ENCODE measurements at regions not wholly inside any gene's neighbourhood (a gene's known extent, or its start where the extent isn't known, plus 50 kb on each side); places are given as distances from the start of the nearest gene placed in this dataset.

GRCh38 chr4:180394312-180394711 is 1848.9 kb upstream of the TENM3 start:
- no peak overlapping the region for H2AFZ ChIP-seq (ENCODE audit: low read depth, low read length)
- no CpG with 5 or more reads among the region's 2 CpGs for WGBS

GRCh38 chr4:180394730-180395129 is 1848.5 kb upstream of the TENM3 start:
- Histone ChIP-seq H2BK12ac (ENCODE audit: low read length in 2 of 2) (no peak overlapping the region), H4K8ac (ENCODE audit: low read length) (no peak overlapping the region), H3K4me1 (ENCODE audit: control insufficient read depth, insufficient read depth, low read depth, low read length) (no peaks in the 10 kb centered on the region), H2BK5ac (ENCODE audit: low read depth, low read length, poor library complexity, severe bottlenecking) (no peak overlapping the region), H3K4me2 (ENCODE audit: low read length, poor library complexity, severe bottlenecking) (no peak overlapping the region), H3K9ac (ENCODE audit: low read length) (no peak overlapping the region), H2AFZ (ENCODE audit: low read depth, low read length) (no peak overlapping the region), H3K14ac (ENCODE audit: low read length in 2 of 2) (no peak overlapping the region), H4K91ac (ENCODE audit: low read length) (no peak overlapping the region), H3K79me1 (replicated peaks; ENCODE audit: low read length, poor library complexity, severe bottlenecking) (no peaks in the 10 kb centered on the region), H2AK5ac (ENCODE audit: low read length, severe bottlenecking) (no peak overlapping the region), H3K23ac (ENCODE audit: low read length in 2 of 2) (no peak overlapping the region), H3K27me3 (ENCODE audit: control insufficient read depth in 1 of 2, insufficient read depth in 1 of 2, low read length in 2 of 2) (no peaks in the 10 kb centered on the region), H3K4me3 (ENCODE audit: insufficient read depth in 1 of 2, low read depth in 1 of 2, low read length in 2 of 2) (no peak overlapping the region), H3K18ac (ENCODE audit: low read depth in 1 of 2, low read length in 2 of 2) (no peak overlapping the region), H3K4ac (ENCODE audit: low read depth in 1 of 2, low read length in 2 of 2) (no peak overlapping the region), H3K27ac (ENCODE audit: low read length, poor library complexity, severe bottlenecking) (no peak overlapping the region), H2BK120ac (ENCODE audit: low read depth, low read length) (no peak overlapping the region), H2BK15ac (ENCODE audit: low read depth, poor library complexity, severe bottlenecking) (no peak overlapping the region), H3K9me3 (ENCODE audit: control insufficient read depth, low read length) (no peaks in the 10 kb centered on the region), H3K36me3 (ENCODE audit: control insufficient read depth in 1 of 2, insufficient read depth in 2 of 2, low read depth in 1 of 2, low read length in 2 of 2) (no peaks in the 10 kb centered on the region)
- 72% methylated on average over 3 of the region's 3 CpGs for WGBS
- no peak for DNase-seq

More at GRCh38 chr4:180394312-180394711, 1848.9 kb upstream of the TENM3 start:
- Histone ChIP-seq H3K4me1 (ENCODE audit: control insufficient read depth, insufficient read depth, low read depth, low read length) (no peaks in the 10 kb centered on the region), H3K4me3 (ENCODE audit: insufficient read depth in 1 of 2, low read depth in 1 of 2, low read length in 2 of 2) (no peak overlapping the region), H4K91ac (ENCODE audit: low read length) (no peak overlapping the region), H2BK12ac (ENCODE audit: low read length in 2 of 2) (no peak overlapping the region), H3K4me2 (ENCODE audit: low read length, poor library complexity, severe bottlenecking) (no peak overlapping the region), H2BK15ac (ENCODE audit: low read depth, poor library complexity, severe bottlenecking) (no peak overlapping the region), H3K18ac (ENCODE audit: low read depth in 1 of 2, low read length in 2 of 2) (no peak overlapping the region), H3K79me1 (replicated peaks; ENCODE audit: low read length, poor library complexity, severe bottlenecking) (no peaks in the 10 kb centered on the region), H3K27me3 (ENCODE audit: control insufficient read depth in 1 of 2, insufficient read depth in 1 of 2, low read length in 2 of 2) (no peaks in the 10 kb centered on the region), H3K9ac (ENCODE audit: low read length) (no peak overlapping the region), H2AK5ac (ENCODE audit: low read length, severe bottlenecking) (no peak overlapping the region), H3K4ac (ENCODE audit: low read depth in 1 of 2, low read length in 2 of 2) (no peak overlapping the region), H3K23ac (ENCODE audit: low read length in 2 of 2) (no peak overlapping the region), H4K8ac (ENCODE audit: low read length) (no peak overlapping the region), H3K27ac (ENCODE audit: low read length, poor library complexity, severe bottlenecking) (no peak overlapping the region), H3K14ac (ENCODE audit: low read length in 2 of 2) (no peak overlapping the region), H2BK5ac (ENCODE audit: low read depth, low read length, poor library complexity, severe bottlenecking) (no peak overlapping the region), H3K9me3 (ENCODE audit: control insufficient read depth, low read length) (no peaks in the 10 kb centered on the region), H2BK120ac (ENCODE audit: low read depth, low read length) (no peak overlapping the region), H3K36me3 (ENCODE audit: control insufficient read depth in 1 of 2, insufficient read depth in 2 of 2, low read depth in 1 of 2, low read length in 2 of 2) (no peaks in the 10 kb centered on the region)
- DNase-seq, result no peak

- no peak overlapping the region for H2BK120ac ChIP-seq (ENCODE audit: low read depth, low read length)
- H3K4ac ChIP-seq (ENCODE audit: low read depth in 1 of 2, low read length in 2 of 2), result no peak overlapping the region
- no peak overlapping the region for H3K18ac ChIP-seq (ENCODE audit: low read depth in 1 of 2, low read length in 2 of 2)
- H3K79me1 ChIP-seq (replicated peaks; ENCODE audit: low read length, poor library complexity, severe bottlenecking), result no peaks in the 10 kb centered on the region
- H2AK5ac ChIP-seq (ENCODE audit: low read length, severe bottlenecking), result no peak overlapping the region
- H2BK5ac ChIP-seq (ENCODE audit: low read depth, low read length, poor library complexity, severe bottlenecking), result no peak overlapping the region
- H3K4me3 ChIP-seq (ENCODE audit: insufficient read depth in 1 of 2, low read depth in 1 of 2, low read length in 2 of 2), result no peak overlapping the region
- H4K8ac ChIP-seq (ENCODE audit: low read length), result no peak overlapping the region
- no peaks in the 10 kb centered on the region for H3K4me1 ChIP-seq (ENCODE audit: control insufficient read depth, insufficient read depth, low read depth, low read length)
- H3K14ac ChIP-seq (ENCODE audit: low read length in 2 of 2), result no peak overlapping the region
- WGBS, result 84% methylated on average over 3 of the region's 4 CpGs
- peaks cover 6% of the 10 kb centered on the region for H3K9me3 ChIP-seq (ENCODE audit: control insufficient read depth, low read length)
- no peak overlapping the region for H3K23ac ChIP-seq (ENCODE audit: low read length in 2 of 2)
- peaks cover 0 to 2% of the 10 kb centered on the region in 2 experiments for H3K36me3 ChIP-seq (ENCODE audit: control insufficient read depth in 1 of 2, insufficient read depth in 2 of 2, low read depth in 1 of 2, low read length in 2 of 2)
- no peak overlapping the region for H4K91ac ChIP-seq (ENCODE audit: low read length)
- no peak for DNase-seq
- H3K4me2 ChIP-seq (ENCODE audit: low read length, poor library complexity, severe bottlenecking), result no peak overlapping the region
- no peak overlapping the region for H3K9ac ChIP-seq (ENCODE audit: low read length)
- H3K27ac ChIP-seq (ENCODE audit: low read length, poor library complexity, severe bottlenecking), result no peak overlapping the region
- H3K27me3 ChIP-seq (ENCODE audit: control insufficient read depth in 1 of 2, insufficient read depth in 1 of 2, low read length in 2 of 2), result no peaks in the 10 kb centered on the region
- H2BK12ac ChIP-seq (ENCODE audit: low read length in 2 of 2), result no peak overlapping the region
- H2BK15ac ChIP-seq (ENCODE audit: low read depth, poor library complexity, severe bottlenecking), result no peak overlapping the region
- no peak overlapping the region for H2AFZ ChIP-seq (ENCODE audit: low read depth, low read length)
These were observed 1844.6 kb upstream of the TENM3 start for GRCh38 chr4:180398564-180398963.

- Histone ChIP-seq H3K79me1 (replicated peaks; ENCODE audit: low read length, poor library complexity, severe bottlenecking) (no peaks in the 10 kb centered on the region), H2BK15ac (ENCODE audit: low read depth, poor library complexity, severe bottlenecking) (no peak overlapping the region), H3K18ac (ENCODE audit: low read depth in 1 of 2, low read length in 2 of 2) (no peak overlapping the region), H3K4ac (ENCODE audit: low read depth in 1 of 2, low read length in 2 of 2) (no peak overlapping the region), H2BK12ac (ENCODE audit: low read length in 2 of 2) (no peak overlapping the region), H3K4me3 (ENCODE audit: insufficient read depth in 1 of 2, low read depth in 1 of 2, low read length in 2 of 2) (no peak overlapping the region), H3K27ac (ENCODE audit: low read length, poor library complexity, severe bottlenecking) (no peak overlapping the region), H3K4me1 (ENCODE audit: control insufficient read depth, insufficient read depth, low read depth, low read length) (no peaks in the 10 kb centered on the region), H3K9me3 (ENCODE audit: control insufficient read depth, low read length) (no peaks in the 10 kb centered on the region), H4K91ac (ENCODE audit: low read length) (no peak overlapping the region), H3K14ac (ENCODE audit: low read length in 2 of 2) (no peak overlapping the region), H2AFZ (ENCODE audit: low read depth, low read length) (no peak overlapping the region), H3K27me3 (ENCODE audit: control insufficient read depth in 1 of 2, insufficient read depth in 1 of 2, low read length in 2 of 2) (no peaks in the 10 kb centered on the region), H4K8ac (ENCODE audit: low read length) (no peak overlapping the region), H3K4me2 (ENCODE audit: low read length, poor library complexity, severe bottlenecking) (no peak overlapping the region), H2BK5ac (ENCODE audit: low read depth, low read length, poor library complexity, severe bottlenecking) (no peak overlapping the region), H2BK120ac (ENCODE audit: low read depth, low read length) (no peak overlapping the region), H3K36me3 (ENCODE audit: control insufficient read depth in 1 of 2, insufficient read depth in 2 of 2, low read depth in 1 of 2, low read length in 2 of 2) (no peaks in the 10 kb centered on the region), H2AK5ac (ENCODE audit: low read length, severe bottlenecking) (no peak overlapping the region), H3K9ac (ENCODE audit: low read length) (no peak overlapping the region), H3K23ac (ENCODE audit: low read length in 2 of 2) (no peak overlapping the region)
- DNase-seq, result no peak
- WGBS, result 56% methylated on average over 2 of the region's 4 CpGs
These were observed 1835.8 kb upstream of the TENM3 start for GRCh38 chr4:180407275-180407885.

Measured in mesenchymal stem cell (in vitro differentiated cells and primary cell).